Cardiac septum (tissue), 1 donor: ENCODE measurements at regions not wholly inside any gene's neighbourhood (a gene's known extent, or its start where the extent isn't known, plus 50 kb on each side); places are given as distances from the start of the nearest gene placed in this dataset.

ENCODE experiments used
- DNase-seq: peaks from one replicate; pipeline ENCODE4 v3.0.0-alpha.2; 2020; ENCODE audit warnings: low spot score
- intact Hi-C: fragments of 100-400 bp; cut with DNase I; formaldehyde crosslinking; loops from one replicate; pipeline ENCODE4 v1.14.0; 2022
- donor health status: DM: no; HTN: no; CAD: no.

GRCh38 chr2:121039679-121040078, 245.3 kb downstream of the TFCP2L1 start:
- intact Hi-C loops = no loop called here
- no peak for DNase-seq

GRCh38 chr2:121041516-121041915, 243.5 kb downstream of the TFCP2L1 start:
- no peak for DNase-seq
- intact Hi-C loops = no loop called here

DNA sequence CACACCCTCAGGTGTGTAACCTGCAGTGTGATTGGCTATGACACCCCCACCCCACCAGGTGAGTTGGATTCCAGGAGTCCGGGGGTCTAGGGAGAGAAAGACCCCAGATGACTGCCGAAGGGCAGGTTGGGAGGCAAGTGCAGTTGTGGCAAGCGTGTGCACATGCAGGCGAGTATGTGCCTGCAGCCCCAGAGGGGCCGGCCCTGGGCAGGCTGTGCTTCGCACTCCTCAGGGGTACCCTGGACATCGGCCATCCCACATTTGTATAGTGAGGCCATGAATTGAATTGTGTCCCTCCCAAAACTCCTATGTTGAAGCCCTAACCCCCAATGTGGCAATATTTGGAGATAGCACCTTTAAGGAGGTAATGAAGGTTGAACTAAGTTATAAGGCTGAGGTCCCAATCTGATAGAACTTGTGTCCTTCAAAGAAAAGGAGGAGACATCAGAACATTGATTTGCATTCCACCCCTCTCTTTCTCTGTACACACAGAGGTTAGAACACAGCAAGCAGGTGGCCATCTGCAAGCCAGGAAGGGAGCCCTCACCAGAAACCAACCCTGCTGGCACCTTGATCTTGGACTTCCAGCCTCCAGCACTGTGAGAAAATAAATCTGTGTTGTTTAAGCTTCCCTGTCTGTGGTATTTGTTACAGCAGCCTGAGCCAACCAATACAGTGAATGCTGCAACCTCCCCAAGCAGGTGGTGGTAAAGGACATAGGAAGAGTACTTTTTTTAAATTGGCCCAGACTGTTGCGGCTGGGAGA, 241.8 kb downstream of the TFCP2L1 start:
- intact Hi-C loops = no loop called here

GRCh38 chr2:121043827-121044222, 241.2 kb downstream of the TFCP2L1 start:
- intact Hi-C loops = no loop called here
- DNase-seq = no peak

More for the DNA sequence above, 241.8 kb downstream of the TFCP2L1 start:
- DNase-seq = peak; percentile 14

- intact Hi-C loops = no loop called here
- no peak for DNase-seq
These were observed 240.6 kb downstream of the TFCP2L1 start for GRCh38 chr2:121044412-121044811.

DNA sequence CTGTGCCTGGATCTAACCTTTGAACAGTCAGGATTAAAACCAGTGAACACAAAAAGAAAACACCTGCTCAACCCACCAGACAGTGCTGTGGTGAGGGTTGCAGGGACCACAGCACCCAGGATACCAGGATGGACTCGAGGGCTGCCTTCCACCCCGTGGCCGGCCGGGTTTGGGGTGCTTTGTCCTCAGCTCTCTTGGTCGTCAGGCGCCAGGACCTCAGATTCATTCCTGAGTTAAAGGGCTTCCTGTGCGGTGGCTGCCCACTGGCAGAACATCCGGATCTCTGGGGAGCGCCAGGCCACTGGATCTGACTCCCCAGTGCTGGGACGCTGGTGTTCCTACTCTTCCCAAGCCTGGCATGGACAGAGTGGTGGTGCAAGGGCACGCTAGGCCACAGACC, 239.8 kb downstream of the TFCP2L1 start:
- intact Hi-C loops = no loop called here
- no peak for DNase-seq

DNA sequence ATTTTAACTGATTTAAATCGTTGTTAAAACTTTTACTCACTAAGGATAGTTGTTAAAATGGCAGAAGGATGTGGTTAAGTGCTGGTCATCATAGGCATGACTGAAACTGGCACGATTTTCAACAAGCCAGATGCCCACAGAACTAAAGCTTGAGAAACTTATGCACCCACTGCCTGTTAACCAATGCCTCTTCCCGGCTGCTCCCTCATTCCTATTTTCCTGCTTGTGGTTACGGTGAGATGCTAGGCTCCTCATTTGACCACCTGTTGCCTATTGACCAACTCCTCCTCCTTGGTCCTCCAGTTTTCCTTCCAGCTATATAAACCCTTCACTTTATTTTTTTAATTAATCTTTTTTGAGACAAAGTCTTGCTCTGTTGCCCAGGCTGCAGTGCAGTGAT, 238.7 kb downstream of the TFCP2L1 start:
- no peak for DNase-seq
- intact Hi-C loops = no loop called here

DNA sequence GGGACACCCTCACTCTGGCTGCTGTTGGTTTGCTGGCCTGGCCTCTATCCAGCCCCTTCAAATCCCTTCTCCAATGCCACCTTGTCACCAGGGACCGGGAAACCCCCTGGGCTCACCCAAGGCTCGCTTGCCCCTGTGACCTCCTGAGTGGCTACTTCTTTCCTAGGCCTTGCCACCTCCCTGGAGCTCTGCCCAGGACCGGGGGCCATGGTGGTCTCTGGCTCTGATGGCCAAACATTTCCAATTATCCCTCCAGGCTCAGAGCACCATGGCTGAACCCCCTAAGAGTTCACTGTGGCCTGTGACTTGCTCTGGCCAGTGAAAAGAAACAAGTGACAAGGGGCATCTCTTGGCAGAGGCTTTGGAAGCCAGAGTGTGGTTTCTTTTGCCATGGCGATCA, 237.6 kb downstream of the TFCP2L1 start:
- intact Hi-C loops = no loop called here
- no peak for DNase-seq

GRCh38 chr2:121049131-121049530, 235.9 kb downstream of the TFCP2L1 start:
- no peak for DNase-seq
- intact Hi-C loops = no loop called here

DNA sequence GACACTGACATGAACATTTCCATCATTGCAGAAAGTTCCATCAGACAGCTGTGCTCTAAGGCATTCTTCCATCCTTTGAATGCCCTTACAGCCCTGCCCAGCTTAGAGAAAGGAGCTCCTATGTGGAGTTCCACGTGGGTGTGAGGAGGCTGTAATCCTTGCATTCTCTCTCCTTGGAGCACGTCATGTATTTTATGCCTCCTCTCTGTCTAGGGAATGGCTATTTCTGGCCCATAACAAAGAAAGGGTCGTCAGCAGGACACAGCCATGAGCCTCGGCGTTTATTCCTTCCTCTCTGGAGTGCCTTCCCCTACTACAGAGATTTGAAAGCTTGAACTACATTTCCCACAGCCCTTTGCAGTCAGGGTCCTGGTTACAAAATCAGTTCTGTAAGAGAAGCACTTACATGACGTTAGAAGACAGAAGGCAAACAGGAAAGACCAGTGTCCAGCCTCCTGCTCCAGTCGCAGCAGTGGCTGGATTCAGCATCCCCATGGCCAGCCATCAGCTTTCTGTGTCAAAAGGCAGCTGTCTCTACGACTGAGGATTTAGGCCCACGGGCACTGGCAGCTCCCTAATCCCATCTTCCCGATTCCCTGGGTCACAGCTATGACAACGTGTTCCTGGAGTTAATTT, 234.9 kb downstream of the TFCP2L1 start:
- intact Hi-C loops = no loop called here
- DNase-seq = no peak

GRCh38 chr2:121051311-121051710, 233.7 kb downstream of the TFCP2L1 start:
- intact Hi-C loops = no loop called here

GRCh38 chr2:121052023-121052422, 233.0 kb downstream of the TFCP2L1 start:
- intact Hi-C loops = no loop called here
- no peak for DNase-seq

More at GRCh38 chr2:121051311-121051710, 233.7 kb downstream of the TFCP2L1 start:
- DNase-seq = no peak

DNA sequence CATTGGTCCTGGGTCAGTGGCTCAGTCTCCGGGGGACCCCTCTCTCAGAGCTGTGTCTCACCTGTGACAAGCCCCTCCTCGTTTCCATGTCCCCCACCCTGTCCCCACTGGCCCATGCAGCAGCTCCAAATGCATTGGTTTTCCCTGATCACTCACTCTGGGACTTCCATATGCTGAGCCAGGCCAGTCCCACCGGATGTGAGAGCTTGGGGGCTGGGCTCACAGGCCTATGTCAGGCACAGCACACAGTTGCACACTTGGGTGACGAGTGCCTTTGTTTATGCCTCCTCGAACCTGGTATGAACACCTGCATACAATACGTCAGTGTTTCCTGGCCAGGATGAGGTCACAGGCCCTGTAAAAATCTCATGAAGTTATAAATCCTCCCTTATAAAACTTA, 232.5 kb downstream of the TFCP2L1 start:
- intact Hi-C loops = no loop called here
- DNase-seq = no peak

GRCh38 chr2:121055088-121055487, 229.9 kb downstream of the TFCP2L1 start:
- DNase-seq = no peak
- intact Hi-C loops = no loop called here

- DNase-seq = no peak
- intact Hi-C loops = no loop called here
These were observed 229.5 kb downstream of the TFCP2L1 start for GRCh38 chr2:121055501-121055900.

- no peak for DNase-seq
- intact Hi-C loops = no loop called here
These were observed 226.0 kb downstream of the TFCP2L1 start for GRCh38 chr2:121058852-121059558.

DNA sequence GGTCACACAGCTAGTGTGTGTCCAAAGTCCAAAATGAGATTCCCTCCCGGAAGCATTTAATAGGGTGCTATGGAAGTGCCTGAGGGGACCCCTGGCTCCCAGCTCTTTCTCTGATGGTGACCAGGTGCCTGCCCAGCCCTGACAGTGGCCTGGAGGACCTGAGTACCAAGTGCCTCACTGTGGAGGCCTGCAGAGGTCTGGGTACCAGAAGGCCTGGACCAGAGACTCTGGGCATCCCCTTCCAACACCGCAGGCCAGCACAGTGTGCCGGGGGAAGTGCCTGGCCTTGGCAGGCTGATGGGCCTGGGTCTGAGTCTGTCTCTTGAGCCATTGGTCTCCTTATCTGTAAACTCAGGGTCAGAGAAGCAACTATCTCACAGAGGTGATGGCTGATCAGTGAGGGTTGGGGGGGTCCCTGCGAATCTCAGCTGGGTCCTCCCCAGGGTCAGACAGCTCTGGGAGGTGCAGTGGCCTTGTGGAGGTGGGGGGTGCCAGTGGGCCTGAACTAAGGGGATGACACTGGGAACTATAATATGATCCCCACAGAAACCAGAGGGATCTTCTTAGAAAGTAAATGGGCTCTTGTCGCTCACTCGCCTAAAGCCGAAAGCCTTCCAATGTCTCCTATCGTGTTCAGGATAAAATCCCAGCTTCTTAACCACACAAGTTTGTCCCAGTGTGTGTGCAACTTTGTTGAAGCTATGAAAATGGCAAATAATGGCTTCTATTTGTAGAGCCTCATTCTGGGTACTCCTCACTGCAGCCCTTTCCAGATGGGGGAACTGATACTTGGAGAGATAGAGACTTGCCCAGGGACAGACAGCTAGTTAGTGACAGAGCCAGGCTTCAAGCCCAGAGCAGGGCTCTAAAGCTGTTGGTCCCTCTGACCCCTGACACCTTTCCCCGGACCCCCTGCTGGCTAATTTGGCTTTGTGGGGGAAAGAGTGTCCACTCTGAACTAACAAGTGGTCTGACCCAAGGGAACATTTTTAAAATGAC, 225.1 kb downstream of the TFCP2L1 start:
- intact Hi-C loops = no loop called here
- no peak for DNase-seq

DNA sequence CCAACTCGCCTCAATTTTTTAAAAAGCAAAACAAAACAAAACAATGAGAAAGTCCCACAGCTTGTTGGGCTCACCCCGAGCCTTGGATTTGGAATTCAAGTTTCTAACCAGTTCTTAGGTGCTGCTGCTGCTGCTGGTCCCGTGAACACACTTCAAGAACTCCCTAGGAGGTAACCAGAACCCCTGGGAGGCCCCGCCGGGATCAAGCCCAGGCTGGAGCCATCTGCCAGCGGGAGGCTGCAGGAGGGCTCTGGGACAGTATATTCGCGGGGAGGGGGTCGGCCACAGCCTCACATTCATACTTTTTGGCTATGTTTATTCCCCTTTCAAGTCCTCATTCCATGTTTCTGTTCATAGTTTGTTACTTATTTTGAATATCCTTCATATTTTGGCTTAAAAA, 223.4 kb downstream of the TFCP2L1 start:
- no peak for DNase-seq
- intact Hi-C loops = no loop called here

- intact Hi-C loops = no loop called here
- no peak for DNase-seq
These were observed 221.5 kb downstream of the TFCP2L1 start for GRCh38 chr2:121063471-121063870.

- no peak for DNase-seq
- intact Hi-C loops = no loop called here
These were observed 220.8 kb downstream of the TFCP2L1 start for GRCh38 chr2:121064186-121064585.
